ENCODE measurements at regions not wholly inside any gene's neighbourhood (a gene's known extent, or its start where the extent isn't known, plus 50 kb on each side); places are given as distances from the start of the nearest gene placed in this dataset.

- H3K9me3 ChIP-seq = no peaks in the 10 kb centered on the region
- no peak overlapping the region for H3K27ac ChIP-seq
- H3K4me3 ChIP-seq = no peak overlapping the region
- intact Hi-C loops (cut with DNase I) = no loop called here
- TF ChIP-seq CTCF (IDR thresholded peaks at IDR 0.05) = no peak
- no peak for TF ChIP-seq POLR2A (IDR thresholded peaks at IDR 0.05)
- TF ChIP-seq POLR2AphosphoS5 (IDR thresholded peaks at IDR 0.05; ENCODE audit: insufficient read depth in 1 of 2, low read depth in 1 of 2) = no peak
- DNase-seq (ENCODE audit: extremely low spot score in 2 of 2) = no peak
- H3K27me3 ChIP-seq = no peaks in the 10 kb centered on the region
- no peaks in the 10 kb centered on the region for H3K36me3 ChIP-seq
- H3K4me1 ChIP-seq = no peaks in the 10 kb centered on the region
Observed at GRCh38 chr13:88074794-88075510, 403.8 kb downstream of the SLITRK5 start.

GRCh38 chr13:88085036-88085435 lies 413.9 kb downstream of the SLITRK5 start:
- no peak for DNase-seq (ENCODE audit: extremely low spot score in 2 of 2)
- intact Hi-C loops (cut with DNase I) = no loop called here

GRCh38 chr13:88086577-88086976 lies 415.4 kb downstream of the SLITRK5 start:
- Histone ChIP-seq H3K27me3 (no peaks in the 10 kb centered on the region), H3K4me3 (no peak overlapping the region), H3K4me1 (no peaks in the 10 kb centered on the region), H3K27ac (no peak overlapping the region), H3K36me3 (no peaks in the 10 kb centered on the region), H3K9me3 (no peaks in the 10 kb centered on the region)
- TF ChIP-seq POLR2AphosphoS5 (IDR thresholded peaks at IDR 0.05; ENCODE audit: insufficient read depth in 1 of 2, low read depth in 1 of 2) (no peak), CTCF (IDR thresholded peaks at IDR 0.05) (no peak), POLR2A (IDR thresholded peaks at IDR 0.05) (no peak)
- intact Hi-C loops (cut with DNase I) = no loop called here
- DNase-seq (ENCODE audit: extremely low spot score in 2 of 2) = no peak

More at GRCh38 chr13:88085036-88085435, 413.9 kb downstream of the SLITRK5 start:
- no peak overlapping the region for H3K27ac ChIP-seq
- H3K36me3 ChIP-seq = no peaks in the 10 kb centered on the region
- TF ChIP-seq POLR2A (IDR thresholded peaks at IDR 0.05) = no peak
- TF ChIP-seq CTCF (IDR thresholded peaks at IDR 0.05) = no peak
- no peak for TF ChIP-seq POLR2AphosphoS5 (IDR thresholded peaks at IDR 0.05; ENCODE audit: insufficient read depth in 1 of 2, low read depth in 1 of 2)
- H3K4me1 ChIP-seq = no peaks in the 10 kb centered on the region
- no peak overlapping the region for H3K4me3 ChIP-seq
- H3K9me3 ChIP-seq = no peaks in the 10 kb centered on the region
- H3K27me3 ChIP-seq = no peaks in the 10 kb centered on the region

- Histone ChIP-seq H3K4me3 (no peak overlapping the region), H3K9me3 (no peaks in the 10 kb centered on the region), H3K4me1 (no peaks in the 10 kb centered on the region), H3K27ac (no peak overlapping the region), H3K36me3 (no peaks in the 10 kb centered on the region), H3K27me3 (no peaks in the 10 kb centered on the region)
- intact Hi-C loops (cut with DNase I) = no loop called here
- DNase-seq (ENCODE audit: extremely low spot score in 2 of 2) = no peak
- TF ChIP-seq POLR2A (IDR thresholded peaks at IDR 0.05) = no peak
- TF ChIP-seq CTCF (IDR thresholded peaks at IDR 0.05) = no peak
- TF ChIP-seq POLR2AphosphoS5 (IDR thresholded peaks at IDR 0.05; ENCODE audit: insufficient read depth in 1 of 2, low read depth in 1 of 2) = no peak
Observed at GRCh38 chr13:88097541-88097940, 426.4 kb downstream of the SLITRK5 start.

GRCh38 chr13:88103824-88104223 lies 432.7 kb downstream of the SLITRK5 start:
- H3K4me3 ChIP-seq = no peak overlapping the region
- H3K27ac ChIP-seq = no peak overlapping the region
- no peaks in the 10 kb centered on the region for H3K9me3 ChIP-seq
- no peak for DNase-seq (ENCODE audit: extremely low spot score in 2 of 2)
- intact Hi-C loops (cut with DNase I) = no loop called here
- H3K36me3 ChIP-seq = no peaks in the 10 kb centered on the region
- H3K4me1 ChIP-seq = no peaks in the 10 kb centered on the region
- TF ChIP-seq POLR2AphosphoS5 (IDR thresholded peaks at IDR 0.05; ENCODE audit: insufficient read depth in 1 of 2, low read depth in 1 of 2) (no peak), POLR2A (IDR thresholded peaks at IDR 0.05) (no peak), CTCF (IDR thresholded peaks at IDR 0.05) (no peak)
- H3K27me3 ChIP-seq = no peaks in the 10 kb centered on the region

Data from vagina (tissue), 2 donors.